ENCODE measurements at regions not wholly inside any gene's neighbourhood (a gene's known extent, or its start where the extent isn't known, plus 50 kb on each side); places are given as distances from the start of the nearest gene placed in this dataset.

DNA sequence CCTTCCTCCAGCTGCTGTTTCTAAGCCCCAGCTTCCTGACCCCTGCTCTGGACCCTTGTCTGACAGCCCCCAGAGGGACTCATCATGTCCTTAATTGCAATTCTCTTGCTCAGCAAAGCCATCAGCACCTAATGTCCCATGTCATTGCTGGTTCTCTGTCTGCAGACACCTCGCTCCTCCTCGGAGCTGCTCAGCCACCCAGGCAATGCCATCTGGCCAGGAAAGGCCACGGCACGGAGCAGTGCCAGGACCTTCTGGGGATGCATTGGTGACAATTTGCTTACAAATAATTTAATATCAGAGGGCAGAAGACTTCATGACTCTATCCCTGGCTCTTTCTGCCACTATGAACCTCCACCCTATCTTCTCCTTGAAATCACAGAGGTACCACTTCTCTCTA lies 107.0 kb upstream of the THY1 start:
- TF ChIP-seq POLR2A (IDR thresholded peaks at IDR 0.05) (no peak), POLR2AphosphoS5 (IDR thresholded peaks at IDR 0.05) (no peak)
- TF ChIP-seq, protein P1, sequence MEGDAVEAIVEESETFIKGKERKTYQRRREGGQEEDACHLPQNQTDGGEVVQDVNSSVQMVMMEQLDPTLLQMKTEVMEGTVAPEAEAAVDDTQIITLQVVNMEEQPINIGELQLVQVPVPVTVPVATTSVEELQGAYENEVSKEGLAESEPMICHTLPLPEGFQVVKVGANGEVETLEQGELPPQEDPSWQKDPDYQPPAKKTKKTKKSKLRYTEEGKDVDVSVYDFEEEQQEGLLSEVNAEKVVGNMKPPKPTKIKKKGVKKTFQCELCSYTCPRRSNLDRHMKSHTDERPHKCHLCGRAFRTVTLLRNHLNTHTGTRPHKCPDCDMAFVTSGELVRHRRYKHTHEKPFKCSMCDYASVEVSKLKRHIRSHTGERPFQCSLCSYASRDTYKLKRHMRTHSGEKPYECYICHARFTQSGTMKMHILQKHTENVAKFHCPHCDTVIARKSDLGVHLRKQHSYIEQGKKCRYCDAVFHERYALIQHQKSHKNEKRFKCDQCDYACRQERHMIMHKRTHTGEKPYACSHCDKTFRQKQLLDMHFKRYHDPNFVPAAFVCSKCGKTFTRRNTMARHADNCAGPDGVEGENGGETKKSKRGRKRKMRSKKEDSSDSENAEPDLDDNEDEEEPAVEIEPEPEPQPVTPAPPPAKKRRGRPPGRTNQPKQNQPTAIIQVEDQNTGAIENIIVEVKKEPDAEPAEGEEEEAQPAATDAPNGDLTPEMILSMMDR (IDR thresholded peaks at IDR 0.05): no peak
